T-helper 2 cell treated with Interferon-gamma antibody and Interleukin-4, amounts not matched to agents 5 μg/mL and 100 μg/mL, for 36 hours (primary cell): ENCODE measurements at regions not wholly inside any gene's neighbourhood (a gene's known extent, or its start where the extent isn't known, plus 50 kb on each side); places are given as distances from the start of the nearest gene placed in this dataset.
"Not testable (repeated sequence)": the region's sequence is repeated elsewhere in the genome, so short reads cannot be mapped to it uniquely, and the experiment has no call there.

ENCODE experiments used
- DNase-seq: peaks from one replicate; pipeline ENCODE4 v3.0.0; 2021; ENCODE audit warnings: low spot score
- H3K27ac Mint-ChIP-seq: one replicate; pipeline ENCODE4 v1.8.0; 2021; ENCODE audit warnings: mild to moderate bottlenecking, mixed read lengths
- H3K27me3 Mint-ChIP-seq: one replicate; pipeline ENCODE4 v1.8.0; 2021; ENCODE audit warnings: low read depth, mixed read lengths
- H3K36me3 Mint-ChIP-seq: one replicate; pipeline ENCODE4 v1.8.0; 2021; ENCODE audit warnings: low read depth, mixed read lengths
- H3K4me1 Mint-ChIP-seq: one replicate; pipeline ENCODE4 v1.8.0; 2021; ENCODE audit warnings: low read depth, mixed read lengths
- H3K4me3 Mint-ChIP-seq: one replicate; pipeline ENCODE4 v1.8.0; 2022; ENCODE audit warnings: mild to moderate bottlenecking, moderate library complexity, mixed read lengths
- H3K9me3 Mint-ChIP-seq: one replicate; pipeline ENCODE4 v1.8.0; 2021; ENCODE audit warnings: mixed read lengths

GRCh38 chr13:81986308-81986707 lies 1645.4 kb upstream of the SPRY2 start:
- DNase-seq = no peak
- Mint-ChIP-seq H3K4me3 (no peak overlapping the region), H3K36me3 (no peaks in the 10 kb centered on the region), H3K27me3 (no peaks in the 10 kb centered on the region), H3K27ac (no peak overlapping the region), H3K4me1 (no peaks in the 10 kb centered on the region), H3K9me3 (peaks cover 39% of the 10 kb centered on the region)

GRCh38 chr13:81957121-81957520 lies 1616.2 kb upstream of the SPRY2 start:
- no peak overlapping the region for H3K27ac Mint-ChIP-seq

GRCh38 chr13:81929988-81930387 lies 1589.1 kb upstream of the SPRY2 start:
- no peak overlapping the region for H3K4me3 Mint-ChIP-seq
- H3K4me1 Mint-ChIP-seq = no peaks in the 10 kb centered on the region
- no peak for DNase-seq
- no peak overlapping the region for H3K27ac Mint-ChIP-seq
- H3K27me3 Mint-ChIP-seq = no peaks in the 10 kb centered on the region
- no peaks in the 10 kb centered on the region for H3K36me3 Mint-ChIP-seq
- peaks cover 18% of the 10 kb centered on the region for H3K9me3 Mint-ChIP-seq

More at GRCh38 chr13:81957121-81957520, 1616.2 kb upstream of the SPRY2 start:
- no peak overlapping the region for H3K4me3 Mint-ChIP-seq
- H3K27me3 Mint-ChIP-seq = no peaks in the 10 kb centered on the region
- no peaks in the 10 kb centered on the region for H3K4me1 Mint-ChIP-seq
- no peaks in the 10 kb centered on the region for H3K36me3 Mint-ChIP-seq
- no peak for DNase-seq
- peaks cover 41% of the 10 kb centered on the region for H3K9me3 Mint-ChIP-seq

- no peaks in the 10 kb centered on the region for H3K27me3 Mint-ChIP-seq
- DNase-seq = no peak
These were observed 1586.4 kb upstream of the SPRY2 start for GRCh38 chr13:81927347-81927746.

GRCh38 chr13:81917810-81918209 lies 1576.9 kb upstream of the SPRY2 start:
- H3K4me1 Mint-ChIP-seq = no peaks in the 10 kb centered on the region
- peaks cover 25% of the 10 kb centered on the region for H3K9me3 Mint-ChIP-seq
- H3K36me3 Mint-ChIP-seq = no peaks in the 10 kb centered on the region
- no peak overlapping the region for H3K27ac Mint-ChIP-seq
- no peak overlapping the region for H3K4me3 Mint-ChIP-seq
- no peaks in the 10 kb centered on the region for H3K27me3 Mint-ChIP-seq
- DNase-seq = no peak

More at GRCh38 chr13:81927347-81927746, 1586.4 kb upstream of the SPRY2 start:
- no peak overlapping the region for H3K4me3 Mint-ChIP-seq
- no peak overlapping the region for H3K27ac Mint-ChIP-seq
- H3K9me3 Mint-ChIP-seq = peaks cover 15% of the 10 kb centered on the region
- H3K4me1 Mint-ChIP-seq = no peaks in the 10 kb centered on the region
- H3K36me3 Mint-ChIP-seq = no peaks in the 10 kb centered on the region

GRCh38 chr13:81916461-81916860 lies 1575.5 kb upstream of the SPRY2 start:
- no peaks in the 10 kb centered on the region for H3K4me1 Mint-ChIP-seq
- H3K9me3 Mint-ChIP-seq = peaks cover 22% of the 10 kb centered on the region
- no peak overlapping the region for H3K4me3 Mint-ChIP-seq
- no peaks in the 10 kb centered on the region for H3K36me3 Mint-ChIP-seq
- H3K27me3 Mint-ChIP-seq = no peaks in the 10 kb centered on the region
- H3K27ac Mint-ChIP-seq = no peak overlapping the region
- DNase-seq = no peak

GRCh38 chr13:81907787-81908372 lies 1567.0 kb upstream of the SPRY2 start:
- Mint-ChIP-seq H3K36me3 (no peaks in the 10 kb centered on the region), H3K27me3 (no peaks in the 10 kb centered on the region), H3K4me1 (no peaks in the 10 kb centered on the region), H3K27ac (no peak overlapping the region), H3K9me3 (peaks cover 25% of the 10 kb centered on the region), H3K4me3 (no peak overlapping the region)
- DNase-seq = no peak

- Mint-ChIP-seq H3K4me3 (no peak overlapping the region), H3K4me1 (no peaks in the 10 kb centered on the region)
These were observed 1547.9 kb upstream of the SPRY2 start for GRCh38 chr13:81888855-81889254.

GRCh38 chr13:81874681-81875661 lies 1534.0 kb upstream of the SPRY2 start:
- no peak for DNase-seq
- Mint-ChIP-seq H3K36me3 (no peaks in the 10 kb centered on the region), H3K27me3 (no peaks in the 10 kb centered on the region), H3K4me1 (no peaks in the 10 kb centered on the region), H3K4me3 (no peak overlapping the region), H3K9me3 (peaks cover 39% of the 10 kb centered on the region), H3K27ac (no peak overlapping the region)

More at GRCh38 chr13:81888855-81889254, 1547.9 kb upstream of the SPRY2 start:
- H3K27ac Mint-ChIP-seq = no peak overlapping the region
- H3K27me3 Mint-ChIP-seq = no peaks in the 10 kb centered on the region
- DNase-seq = no peak
- peaks cover 38% of the 10 kb centered on the region for H3K9me3 Mint-ChIP-seq
- no peaks in the 10 kb centered on the region for H3K36me3 Mint-ChIP-seq

GRCh38 chr13:81874253-81874652 lies 1533.3 kb upstream of the SPRY2 start:
- H3K27me3 Mint-ChIP-seq = no peaks in the 10 kb centered on the region
- no peak overlapping the region for H3K4me3 Mint-ChIP-seq
- H3K9me3 Mint-ChIP-seq = peaks cover 46% of the 10 kb centered on the region
- no peaks in the 10 kb centered on the region for H3K36me3 Mint-ChIP-seq
- H3K4me1 Mint-ChIP-seq = no peaks in the 10 kb centered on the region
- DNase-seq = no peak
- H3K27ac Mint-ChIP-seq = no peak overlapping the region

GRCh38 chr13:81872581-81872980 lies 1531.7 kb upstream of the SPRY2 start:
- no peak for DNase-seq
- no peaks in the 10 kb centered on the region for H3K4me1 Mint-ChIP-seq
- H3K27me3 Mint-ChIP-seq = no peaks in the 10 kb centered on the region
- no peaks in the 10 kb centered on the region for H3K36me3 Mint-ChIP-seq
- peaks cover 56% of the 10 kb centered on the region for H3K9me3 Mint-ChIP-seq
- no peak overlapping the region for H3K4me3 Mint-ChIP-seq
- no peak overlapping the region for H3K27ac Mint-ChIP-seq

- not testable (repeated sequence) for H3K27me3 Mint-ChIP-seq, H3K36me3 Mint-ChIP-seq, DNase-seq, H3K4me3 Mint-ChIP-seq, H3K27ac Mint-ChIP-seq, H3K4me1 Mint-ChIP-seq
- H3K9me3 Mint-ChIP-seq = peaks cover 63% of the 10 kb centered on the region
These were observed 1530.9 kb upstream of the SPRY2 start for GRCh38 chr13:81871751-81872325.

GRCh38 chr13:81848291-81848690 lies 1507.4 kb upstream of the SPRY2 start:
- H3K4me3 Mint-ChIP-seq = no peak overlapping the region
- no peaks in the 10 kb centered on the region for H3K27me3 Mint-ChIP-seq
- no peaks in the 10 kb centered on the region for H3K36me3 Mint-ChIP-seq
- H3K27ac Mint-ChIP-seq = no peak overlapping the region
- no peak for DNase-seq
- H3K4me1 Mint-ChIP-seq = no peaks in the 10 kb centered on the region
- peaks cover 10% of the 10 kb centered on the region for H3K9me3 Mint-ChIP-seq

- Mint-ChIP-seq H3K4me3 (no peak overlapping the region), H3K27me3 (no peaks in the 10 kb centered on the region), H3K36me3 (no peaks in the 10 kb centered on the region), H3K4me1 (no peaks in the 10 kb centered on the region), H3K9me3 (peaks cover 22% of the 10 kb centered on the region), H3K27ac (no peak overlapping the region)
- DNase-seq = no peak
These were observed 1505.8 kb upstream of the SPRY2 start for GRCh38 chr13:81846771-81847170.
